ENCODE measurements at regions not wholly inside any gene's neighbourhood (a gene's known extent, or its start where the extent isn't known, plus 50 kb on each side); places are given as distances from the start of the nearest gene placed in this dataset.
"Not testable (repeated sequence)": the region's sequence is repeated elsewhere in the genome, so short reads cannot be mapped to it uniquely, and the experiment has no call there.

DNA sequence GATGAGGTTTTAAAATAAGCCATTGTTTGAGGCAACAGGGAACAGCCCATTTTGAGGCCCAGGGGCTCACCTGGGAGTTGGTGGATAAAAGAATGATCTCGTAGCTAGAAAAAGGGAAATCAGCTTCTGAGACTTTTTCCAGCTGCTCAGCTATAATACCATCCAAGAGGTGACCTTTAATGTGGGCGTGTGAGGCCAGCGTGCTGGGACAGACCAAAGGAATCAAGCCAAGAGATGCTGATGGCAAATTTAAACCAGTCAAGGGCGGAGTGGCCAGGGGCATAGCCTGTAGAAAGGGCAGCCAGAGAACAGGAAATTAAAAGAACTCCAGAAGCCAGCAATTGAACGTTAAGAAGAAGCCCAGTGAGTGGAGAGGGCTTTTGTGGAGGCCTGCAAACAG lies 132.6 kb downstream of the IER5 start:
- no peaks in the 10 kb centered on the region for H3K27me3 ChIP-seq (ENCODE audit: insufficient read depth, low read depth, severe bottlenecking)
- no peak overlapping the region for H3K27ac ChIP-seq
- H3K36me3 ChIP-seq: no peaks in the 10 kb centered on the region
- TF ChIP-seq, protein P1, sequence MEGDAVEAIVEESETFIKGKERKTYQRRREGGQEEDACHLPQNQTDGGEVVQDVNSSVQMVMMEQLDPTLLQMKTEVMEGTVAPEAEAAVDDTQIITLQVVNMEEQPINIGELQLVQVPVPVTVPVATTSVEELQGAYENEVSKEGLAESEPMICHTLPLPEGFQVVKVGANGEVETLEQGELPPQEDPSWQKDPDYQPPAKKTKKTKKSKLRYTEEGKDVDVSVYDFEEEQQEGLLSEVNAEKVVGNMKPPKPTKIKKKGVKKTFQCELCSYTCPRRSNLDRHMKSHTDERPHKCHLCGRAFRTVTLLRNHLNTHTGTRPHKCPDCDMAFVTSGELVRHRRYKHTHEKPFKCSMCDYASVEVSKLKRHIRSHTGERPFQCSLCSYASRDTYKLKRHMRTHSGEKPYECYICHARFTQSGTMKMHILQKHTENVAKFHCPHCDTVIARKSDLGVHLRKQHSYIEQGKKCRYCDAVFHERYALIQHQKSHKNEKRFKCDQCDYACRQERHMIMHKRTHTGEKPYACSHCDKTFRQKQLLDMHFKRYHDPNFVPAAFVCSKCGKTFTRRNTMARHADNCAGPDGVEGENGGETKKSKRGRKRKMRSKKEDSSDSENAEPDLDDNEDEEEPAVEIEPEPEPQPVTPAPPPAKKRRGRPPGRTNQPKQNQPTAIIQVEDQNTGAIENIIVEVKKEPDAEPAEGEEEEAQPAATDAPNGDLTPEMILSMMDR (IDR thresholded peaks at IDR 0.05; ENCODE audit: low read depth, low read length): no peak
- no peak for DNase-seq
- no peak overlapping the region for H3K4me3 ChIP-seq (ENCODE audit: low read depth, low read length)
- H3K9me3 ChIP-seq (ENCODE audit: severe bottlenecking): no peaks in the 10 kb centered on the region

DNA sequence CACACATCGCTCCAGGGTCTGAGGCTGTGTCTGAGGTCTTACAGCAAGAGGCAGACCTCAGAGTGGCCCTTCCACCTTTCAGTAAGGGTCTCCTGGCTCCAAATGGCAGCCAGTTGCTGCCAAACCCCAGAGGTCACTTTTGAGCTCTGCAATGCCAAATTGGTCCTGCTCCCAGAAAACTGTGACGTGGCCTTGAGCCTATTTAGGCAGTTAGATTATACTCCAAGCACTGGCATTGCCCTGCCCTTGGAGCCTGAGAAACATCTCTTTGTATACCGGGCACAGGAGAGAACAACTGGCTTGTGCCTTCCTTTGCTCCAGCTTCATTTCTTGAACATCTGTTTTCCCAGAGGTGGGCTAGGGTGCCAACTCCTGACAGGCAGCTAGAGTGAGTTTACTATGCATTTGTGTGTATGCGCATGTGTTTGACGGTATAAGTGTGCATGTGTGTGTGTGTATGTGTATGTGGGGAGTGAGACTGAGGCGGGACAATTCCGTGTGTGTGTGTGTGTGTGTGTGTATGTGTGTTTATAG lies 134.5 kb downstream of the IER5 start:
- TF ChIP-seq, protein P1 (IDR thresholded peaks at IDR 0.05; ENCODE audit: low read depth, low read length): no peak
- Histone ChIP-seq H3K4me3 (ENCODE audit: low read depth, low read length) (no peak overlapping the region), H3K27me3 (ENCODE audit: insufficient read depth, low read depth, severe bottlenecking) (no peaks in the 10 kb centered on the region), H3K27ac (no peak overlapping the region), H3K36me3 (no peaks in the 10 kb centered on the region), H3K9me3 (ENCODE audit: severe bottlenecking) (no peaks in the 10 kb centered on the region)
- DNase-seq: no peak

DNA sequence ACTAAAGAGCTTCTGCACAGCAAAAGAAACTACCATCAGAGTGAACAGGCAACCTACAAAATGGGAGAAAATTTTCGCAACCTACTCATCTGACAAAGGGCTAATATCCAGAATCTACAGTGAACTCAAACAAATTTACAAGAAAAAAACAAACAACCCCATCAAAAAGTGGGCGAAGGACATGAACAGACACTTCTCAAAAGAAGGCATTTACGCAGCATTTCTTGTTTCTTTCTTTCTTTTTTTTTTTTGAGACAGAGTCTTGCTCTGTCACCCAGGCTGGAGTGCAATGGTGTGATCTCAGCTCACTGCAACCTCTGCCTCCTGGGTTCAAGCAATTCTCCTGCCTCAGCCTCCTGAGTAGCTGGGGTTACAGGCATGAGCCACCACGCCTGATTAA lies 138.2 kb downstream of the IER5 start:
- not testable (repeated sequence) for H3K27me3 ChIP-seq (ENCODE audit: insufficient read depth, low read depth, severe bottlenecking); DNase-seq; H3K4me3 ChIP-seq (ENCODE audit: low read depth, low read length); H3K36me3 ChIP-seq; H3K27ac ChIP-seq; H3K9me3 ChIP-seq (ENCODE audit: severe bottlenecking)

DNA sequence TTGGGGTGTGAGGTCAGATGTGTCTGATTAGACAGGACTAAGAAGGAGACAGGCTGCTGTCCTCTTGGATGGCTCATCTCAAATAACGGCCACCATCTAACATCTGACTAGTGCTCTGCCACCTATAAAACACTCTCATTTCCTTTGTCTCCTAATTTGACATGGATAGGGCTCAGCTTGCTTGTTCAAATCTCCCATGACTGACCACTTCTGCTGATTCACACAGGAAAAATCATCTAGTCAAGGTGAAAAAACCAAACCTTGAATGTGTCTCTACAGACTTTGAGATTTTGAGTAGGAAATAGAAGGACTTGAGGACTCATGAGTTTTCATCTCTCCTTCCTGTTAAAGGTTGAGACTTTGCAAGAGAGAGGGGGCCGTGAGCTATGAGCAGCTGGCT lies 150.6 kb downstream of the IER5 start:
- H3K9me3 ChIP-seq (ENCODE audit: severe bottlenecking): no peaks in the 10 kb centered on the region
- no peak overlapping the region for H3K27ac ChIP-seq
- TF ChIP-seq, protein P1 (IDR thresholded peaks at IDR 0.05; ENCODE audit: low read depth, low read length): no peak
- no peaks in the 10 kb centered on the region for H3K36me3 ChIP-seq
- H3K4me3 ChIP-seq (ENCODE audit: low read depth, low read length): no peak overlapping the region
- no peaks in the 10 kb centered on the region for H3K27me3 ChIP-seq (ENCODE audit: insufficient read depth, low read depth, severe bottlenecking)
- DNase-seq: no peak

DNA sequence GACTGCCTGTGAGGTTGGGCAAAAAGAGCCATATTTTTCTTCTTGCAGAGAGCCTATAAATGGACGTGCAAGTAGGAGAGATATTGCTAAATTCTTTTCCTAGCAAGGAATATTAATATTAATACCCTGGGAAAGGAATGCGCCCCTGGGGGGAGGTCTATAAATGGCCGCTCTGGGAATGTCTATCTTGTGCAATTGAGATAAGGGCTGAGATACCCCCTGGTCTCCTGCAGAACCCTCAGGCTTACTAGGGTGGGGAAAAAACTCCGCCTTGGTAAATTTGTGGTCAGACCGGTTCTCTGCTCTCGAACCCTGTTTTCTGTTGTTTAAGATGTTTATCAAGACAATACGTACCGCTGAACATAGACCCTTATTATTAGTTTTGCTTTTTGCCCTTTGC lies 157.8 kb downstream of the IER5 start:
- not testable (repeated sequence) for H3K27ac ChIP-seq; H3K9me3 ChIP-seq (ENCODE audit: severe bottlenecking); H3K4me3 ChIP-seq (ENCODE audit: low read depth, low read length); H3K27me3 ChIP-seq (ENCODE audit: insufficient read depth, low read depth, severe bottlenecking); DNase-seq; H3K36me3 ChIP-seq

DNA sequence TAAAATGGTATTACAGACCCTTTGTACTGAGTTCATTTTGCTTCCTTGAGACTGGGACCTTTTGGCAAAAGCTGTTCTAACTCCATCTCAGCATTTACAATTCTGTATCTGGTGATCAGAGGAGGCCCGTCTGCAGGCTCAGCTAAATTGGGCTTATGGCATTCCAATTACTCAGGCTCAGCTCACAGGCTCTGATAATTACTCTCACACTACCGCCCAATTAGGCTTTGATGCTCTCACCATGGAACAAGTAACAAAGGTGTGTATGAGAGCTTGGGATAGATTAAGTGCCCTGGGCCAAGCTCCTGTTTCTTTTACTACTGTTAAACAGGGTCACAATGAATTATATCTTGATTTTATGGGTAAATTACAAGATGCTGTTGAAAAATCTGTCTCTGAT lies 159.9 kb downstream of the IER5 start:
- not testable (repeated sequence) for H3K4me3 ChIP-seq (ENCODE audit: low read depth, low read length); H3K9me3 ChIP-seq (ENCODE audit: severe bottlenecking); DNase-seq; H3K27ac ChIP-seq; H3K36me3 ChIP-seq; H3K27me3 ChIP-seq (ENCODE audit: insufficient read depth, low read depth, severe bottlenecking)

DNA sequence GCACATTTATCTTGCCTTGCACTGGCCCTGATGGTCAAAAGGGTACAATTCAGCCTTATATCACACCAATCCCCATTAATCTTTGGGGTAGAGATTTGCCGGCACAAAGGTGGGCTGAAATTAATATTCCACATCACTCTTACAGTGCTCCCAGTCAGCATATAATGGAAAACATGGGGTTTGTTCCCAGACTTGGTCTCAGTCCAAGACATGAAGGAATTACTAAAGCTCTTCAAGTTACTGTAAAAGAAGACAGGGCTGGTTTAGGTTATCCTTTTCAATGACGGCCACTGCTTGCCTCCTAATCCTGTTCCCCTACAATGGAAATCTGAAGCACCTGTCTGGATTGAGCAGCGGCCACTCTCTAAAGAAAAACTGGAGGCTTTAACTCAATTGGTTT lies 160.7 kb downstream of the IER5 start:
- H3K36me3 ChIP-seq: no peaks in the 10 kb centered on the region
- no peaks in the 10 kb centered on the region for H3K9me3 ChIP-seq (ENCODE audit: severe bottlenecking)
- TF ChIP-seq, protein P1 (IDR thresholded peaks at IDR 0.05; ENCODE audit: low read depth, low read length): no peak
- no peaks in the 10 kb centered on the region for H3K27me3 ChIP-seq (ENCODE audit: insufficient read depth, low read depth, severe bottlenecking)
- DNase-seq: no peak
- no peak overlapping the region for H3K4me3 ChIP-seq (ENCODE audit: low read depth, low read length)
- H3K27ac ChIP-seq: no peak overlapping the region
